WTC11 (cell line): ENCODE measurements at regions not wholly inside any gene's neighbourhood (a gene's known extent, or its start where the extent isn't known, plus 50 kb on each side); places are given as distances from the start of the nearest gene placed in this dataset.

Source experiments
- ATAC-seq: fragments of 200-7000 bp; cut with Tn5 transposase; 2 replicates; pipeline ENCODE4 v1.10.0; 2021; ENCODE audit warnings: mild to moderate bottlenecking, moderate library complexity
- CTCF ChIA-PET: fragments of 300-600 bp; sonication (Branson Sonifier 250); formaldehyde crosslinking; loops from one replicate; lab custom pipeline; 2021; ENCODE audit warnings: antibody characterized with exemption; lab: Charles Lee
- POLR2A ChIA-PET: fragments of 350-600 bp; sonication (Branson Sonifier 250); formaldehyde crosslinking; loops from one replicate; lab custom pipeline; 2021; ENCODE audit warnings: antibody characterized with exemption; lab: Charles Lee
- DNase-seq: peaks from one replicate; pipeline ENCODE4 v3.0.0; 2021; ENCODE audit warnings: low spot score
- H3K27ac Mint-ChIP-seq: 2 replicates; pipeline ENCODE4 v1.8.0; 2021; ENCODE audit warnings: mixed read lengths
- H3K27me3 Mint-ChIP-seq: 2 replicates; pipeline ENCODE4 v1.8.0; 2021; ENCODE audit warnings: low read depth, mild to moderate bottlenecking, moderate library complexity, mixed read lengths
- H3K36me3 Mint-ChIP-seq: 2 replicates; pipeline ENCODE4 v1.8.0; 2021; ENCODE audit warnings: mixed read lengths
- H3K4me1 Mint-ChIP-seq: 2 replicates; pipeline ENCODE4 v1.8.0; 2022; ENCODE audit warnings: mixed read lengths
- H3K4me3 Mint-ChIP-seq: 2 replicates; pipeline ENCODE4 v1.8.0; 2021; ENCODE audit warnings: mild to moderate bottlenecking, moderate library complexity, mixed read lengths
- H3K9me3 Mint-ChIP-seq: 2 replicates; pipeline ENCODE4 v1.8.0; 2021; ENCODE audit warnings: mixed read lengths
- AFF4 ChIP-seq: sonication (generic); formaldehyde crosslinking; IDR thresholded peaks from 2 replicates; pipeline ENCODE4 v1.8.1; 2023; ENCODE audit warnings: mild to moderate bottlenecking, missing genetic modification reagents, borderline replicate concordance
- ARID4B ChIP-seq: sonication (generic); formaldehyde crosslinking; IDR thresholded peaks from 2 replicates; pipeline ENCODE4 v1.8.0; 2023; ENCODE audit warnings: missing genetic modification reagents, mild to moderate bottlenecking, borderline replicate concordance
- CBFB ChIP-seq: sonication (generic); formaldehyde crosslinking; IDR thresholded peaks from 2 replicates; pipeline ENCODE4 v1.8.1; 2022; ENCODE audit warnings: mild to moderate bottlenecking, low read depth, missing genetic modification reagents
- CDX4 ChIP-seq: fragments of 250-450 bp; sonication (Bioruptor Pico); IDR thresholded peaks from 2 replicates; pipeline ENCODE4 v1.9.0; 2021; ENCODE audit warnings: moderate library complexity, mild to moderate bottlenecking, inconsistent platforms, borderline replicate concordance
- CREM ChIP-seq: sonication (generic); formaldehyde crosslinking; IDR thresholded peaks from 2 replicates; pipeline ENCODE4 v1.8.1; 2022; ENCODE audit warnings: mild to moderate bottlenecking, missing genetic modification reagents, moderate library complexity
- JUN ChIP-seq: sonication (generic); formaldehyde crosslinking; IDR thresholded peaks from 2 replicates; pipeline ENCODE4 v1.8.0; 2023; ENCODE audit warnings: mild to moderate bottlenecking, missing genetic modification reagents
- KAT7 ChIP-seq: sonication (generic); formaldehyde crosslinking; IDR thresholded peaks from 2 replicates; pipeline ENCODE4 v1.8.1; 2023; ENCODE audit warnings: missing genetic modification reagents, mild to moderate bottlenecking, borderline replicate concordance
- NFATC4 ChIP-seq: fragments of 250-450 bp; sonication (Bioruptor Pico); IDR thresholded peaks from 2 replicates; pipeline ENCODE4 v1.9.0; 2021; ENCODE audit warnings: mild to moderate bottlenecking
- NFE2L1 ChIP-seq: sonication (generic); formaldehyde crosslinking; IDR thresholded peaks from 2 replicates; pipeline ENCODE4 v1.8.1; 2023; ENCODE audit warnings: missing genetic modification reagents
- USF2 ChIP-seq: sonication (generic); formaldehyde crosslinking; IDR thresholded peaks from 2 replicates; pipeline ENCODE4 v1.8.1; 2023; ENCODE audit warnings: mild to moderate bottlenecking, missing genetic modification reagents, moderate library complexity
- ZNF263 ChIP-seq: sonication (generic); formaldehyde crosslinking; IDR thresholded peaks from 2 replicates; pipeline ENCODE4 v1.8.1; 2022; ENCODE audit warnings: low read depth, mild to moderate bottlenecking, moderate library complexity, missing genetic modification reagents
- ZNF396 ChIP-seq: fragments of 250-450 bp; sonication (Bioruptor Pico); IDR thresholded peaks from 2 replicates; pipeline ENCODE4 v1.8.0; 2021; ENCODE audit warnings: mild to moderate bottlenecking, moderate library complexity, borderline replicate concordance
- ZNF423 ChIP-seq: fragments of 250-450 bp; sonication (Bioruptor Pico); IDR thresholded peaks from 2 replicates; pipeline ENCODE4 v2.1.2; 2022; ENCODE audit warnings: mild to moderate bottlenecking, moderate library complexity
- ZNF425 ChIP-seq: fragments of 250-450 bp; sonication (Bioruptor Pico); conservative IDR thresholded peaks from 2 replicates; pipeline ENCODE4 v1.9.0; 2021; ENCODE audit warnings: mild to moderate bottlenecking
- TF ChIP-seq, protein P1 (sequence below): sonication (generic); formaldehyde crosslinking; conservative IDR thresholded peaks from 2 replicates; pipeline ENCODE4 v1.8.1; 2023; ENCODE audit warnings: mild to moderate bottlenecking, low read depth, missing genetic modification reagents, moderate library complexity
- TF ChIP-seq, protein P2 (sequence below): sonication (generic); formaldehyde crosslinking; IDR thresholded peaks from 2 replicates; pipeline ENCODE4 v1.8.1; 2022; ENCODE audit warnings: missing genetic modification reagents, borderline replicate concordance

DNA sequence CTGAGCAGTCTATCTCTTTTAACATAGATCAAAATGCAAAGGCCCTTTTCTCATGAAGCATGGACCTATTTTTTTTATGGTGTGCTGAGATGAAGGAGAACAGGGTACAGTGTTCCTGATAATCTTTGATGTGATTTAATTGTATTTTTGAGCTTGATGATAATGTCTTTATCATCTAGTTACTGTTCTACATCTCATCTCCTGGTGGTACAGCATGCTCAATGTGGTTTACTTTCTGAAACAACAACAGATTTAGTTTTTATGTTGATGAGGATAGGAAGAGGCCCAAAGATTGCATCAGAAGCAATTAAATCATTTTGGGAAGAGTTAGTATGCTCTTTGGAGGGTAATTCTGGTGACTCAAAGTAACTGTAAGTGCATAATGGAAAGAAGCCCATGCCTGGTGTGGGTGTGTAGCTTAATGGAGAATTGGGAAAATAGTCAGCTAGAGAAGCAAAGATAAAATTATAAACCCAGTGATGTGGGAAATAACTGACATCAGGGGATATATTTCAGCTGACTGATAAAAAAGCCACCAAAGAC is 123.0 kb upstream of the KCNN2 start (continued):
- no peak for TF ChIP-seq ZNF425 (CRISPR knock-in tag)
- TF ChIP-seq ZNF263 (CRISPR knock-in tag) = no peak
- TF ChIP-seq, protein P1, sequence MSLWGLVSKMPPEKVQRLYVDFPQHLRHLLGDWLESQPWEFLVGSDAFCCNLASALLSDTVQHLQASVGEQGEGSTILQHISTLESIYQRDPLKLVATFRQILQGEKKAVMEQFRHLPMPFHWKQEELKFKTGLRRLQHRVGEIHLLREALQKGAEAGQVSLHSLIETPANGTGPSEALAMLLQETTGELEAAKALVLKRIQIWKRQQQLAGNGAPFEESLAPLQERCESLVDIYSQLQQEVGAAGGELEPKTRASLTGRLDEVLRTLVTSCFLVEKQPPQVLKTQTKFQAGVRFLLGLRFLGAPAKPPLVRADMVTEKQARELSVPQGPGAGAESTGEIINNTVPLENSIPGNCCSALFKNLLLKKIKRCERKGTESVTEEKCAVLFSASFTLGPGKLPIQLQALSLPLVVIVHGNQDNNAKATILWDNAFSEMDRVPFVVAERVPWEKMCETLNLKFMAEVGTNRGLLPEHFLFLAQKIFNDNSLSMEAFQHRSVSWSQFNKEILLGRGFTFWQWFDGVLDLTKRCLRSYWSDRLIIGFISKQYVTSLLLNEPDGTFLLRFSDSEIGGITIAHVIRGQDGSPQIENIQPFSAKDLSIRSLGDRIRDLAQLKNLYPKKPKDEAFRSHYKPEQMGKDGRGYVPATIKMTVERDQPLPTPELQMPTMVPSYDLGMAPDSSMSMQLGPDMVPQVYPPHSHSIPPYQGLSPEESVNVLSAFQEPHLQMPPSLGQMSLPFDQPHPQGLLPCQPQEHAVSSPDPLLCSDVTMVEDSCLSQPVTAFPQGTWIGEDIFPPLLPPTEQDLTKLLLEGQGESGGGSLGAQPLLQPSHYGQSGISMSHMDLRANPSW (CRISPR knock-in tag) = no peak
- TF ChIP-seq, protein P2, sequence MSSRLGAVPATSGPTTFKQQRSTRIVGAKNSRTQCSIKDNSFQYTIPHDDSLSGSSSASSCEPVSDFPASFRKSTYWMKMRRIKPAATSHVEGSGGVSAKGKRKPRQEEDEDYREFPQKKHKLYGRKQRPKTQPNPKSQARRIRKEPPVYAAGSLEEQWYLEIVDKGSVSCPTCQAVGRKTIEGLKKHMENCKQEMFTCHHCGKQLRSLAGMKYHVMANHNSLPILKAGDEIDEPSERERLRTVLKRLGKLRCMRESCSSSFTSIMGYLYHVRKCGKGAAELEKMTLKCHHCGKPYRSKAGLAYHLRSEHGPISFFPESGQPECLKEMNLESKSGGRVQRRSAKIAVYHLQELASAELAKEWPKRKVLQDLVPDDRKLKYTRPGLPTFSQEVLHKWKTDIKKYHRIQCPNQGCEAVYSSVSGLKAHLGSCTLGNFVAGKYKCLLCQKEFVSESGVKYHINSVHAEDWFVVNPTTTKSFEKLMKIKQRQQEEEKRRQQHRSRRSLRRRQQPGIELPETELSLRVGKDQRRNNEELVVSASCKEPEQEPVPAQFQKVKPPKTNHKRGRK (CRISPR knock-in tag) = no peak
- no peak for TF ChIP-seq KAT7
- no peak for TF ChIP-seq ARID4B (CRISPR knock-in tag)
- TF ChIP-seq NFATC4 (CRISPR knock-in tag) = no peak

- CTCF ChIA-PET = no interaction called here
- Mint-ChIP-seq H3K4me1 (no peaks in the 10 kb centered on the region), H3K4me3 (no peak overlapping the region)
- TF ChIP-seq NFE2L1 (CRISPR knock-in tag) = no peak
- TF ChIP-seq, protein P2 (CRISPR knock-in tag) = no peak
- TF ChIP-seq ZNF396 = no peak
- TF ChIP-seq CBFB (CRISPR knock-in tag) = no peak
- TF ChIP-seq ZNF423 (CRISPR knock-in tag) = no peak
- no peak for TF ChIP-seq USF2 (CRISPR knock-in tag)
- no peak for TF ChIP-seq JUN (CRISPR knock-in tag)
- TF ChIP-seq AFF4 (CRISPR knock-in tag) = no peak
- no peak for TF ChIP-seq CDX4
- TF ChIP-seq CREM (CRISPR knock-in tag) = no peak
Measured at GRCh38 chr5:114243281-114243971, 118.4 kb upstream of the KCNN2 start.

More at GRCh38 chr5:114243281-114243971, 118.4 kb upstream of the KCNN2 start:
- Mint-ChIP-seq H3K9me3 (no peaks in the 10 kb centered on the region), H3K27me3 (no peaks in the 10 kb centered on the region), H3K27ac (no peak overlapping the region), H3K36me3 (no peaks in the 10 kb centered on the region)
- POLR2A ChIA-PET = no interaction called here
- no peak for ATAC-seq
- no peak for DNase-seq
